SH-SY5Y (cell line): ENCODE measurements at regions not wholly inside any gene's neighbourhood (a gene's known extent, or its start where the extent isn't known, plus 50 kb on each side); places are given as distances from the start of the nearest gene placed in this dataset.

Experiments
- GATA2 ChIP-seq: IDR thresholded peaks from 2 replicates; pipeline ENCODE4 v1.6.1; 2011; ENCODE audit warnings: mild to moderate bottlenecking, low read depth, low read length
- GATA3 ChIP-seq: IDR thresholded peaks from 2 replicates; pipeline ENCODE4 v1.6.1; 2011; ENCODE audit warnings: low read depth, mild to moderate bottlenecking, low read length, moderate library complexity

GRCh38 chr15:62287066-62287857 is 122.2 kb upstream of the C2CD4B start:
- TF ChIP-seq GATA2 = no peak
- no peak for TF ChIP-seq GATA3
